GM12875 (cell line): ENCODE measurements at regions not wholly inside any gene's neighbourhood (a gene's known extent, or its start where the extent isn't known, plus 50 kb on each side); places are given as distances from the start of the nearest gene placed in this dataset.

Experiments used
- H3K4me3 ChIP-seq: one replicate; pipeline ENCODE4 v1.5.1; 2011; ENCODE audit warnings: low read depth, low read length, control low read depth
- CTCF ChIP-seq: IDR thresholded peaks from 2 replicates; pipeline ENCODE4 v1.5.1; 2011; ENCODE audit warnings: low read depth, mild to moderate bottlenecking, control low read depth, inconsistent platforms, low read length, moderate library complexity, borderline replicate concordance; ENCODE audit not compliant: insufficient read depth

GRCh38 chr11:96885405-96885804 is 495.6 kb downstream of the JRKL start:
- TF ChIP-seq CTCF: no peak
- no peak overlapping the region for H3K4me3 ChIP-seq

- no peak for TF ChIP-seq CTCF
- no peak overlapping the region for H3K4me3 ChIP-seq
Observed at GRCh38 chr11:96885912-96886311, 496.1 kb downstream of the JRKL start.

GRCh38 chr11:96893988-96894387 is 504.2 kb downstream of the JRKL start:
- H3K4me3 ChIP-seq: no peak overlapping the region
- TF ChIP-seq CTCF: no peak

GRCh38 chr11:96894587-96894986 is 504.8 kb downstream of the JRKL start:
- TF ChIP-seq CTCF: no peak
- no peak overlapping the region for H3K4me3 ChIP-seq

- TF ChIP-seq CTCF: no peak
- no peak overlapping the region for H3K4me3 ChIP-seq
Observed at GRCh38 chr11:96899971-96900370, 510.2 kb downstream of the JRKL start.

GRCh38 chr11:96905143-96905542 is 515.3 kb downstream of the JRKL start:
- no peak overlapping the region for H3K4me3 ChIP-seq
- TF ChIP-seq CTCF: no peak

GRCh38 chr11:96905663-96906062 is 515.9 kb downstream of the JRKL start:
- TF ChIP-seq CTCF: no peak
- no peak overlapping the region for H3K4me3 ChIP-seq
